GM12878 (cell line): ENCODE measurements at regions not wholly inside any gene's neighbourhood (a gene's known extent, or its start where the extent isn't known, plus 50 kb on each side); places are given as distances from the start of the nearest gene placed in this dataset.

Experiments
- ATAC-seq: fragments of 200-7000 bp; cut with Tn5 transposase; 3 replicates; pipeline ENCODE4 v1.9.1; 2020; ENCODE audit warnings: mild to moderate bottlenecking, moderate library complexity
- BruUV-seq: library from RNA; stranded (reverse); fragments of 400-500 nt; replicated peaks from 2 replicates; lab custom pipeline; 2021; lab: Mats Ljungman, UMichigan
- CTCF ChIA-PET: fragments of 300-600 bp; sonication (Branson Sonifier 250); formaldehyde crosslinking; extraction: SDS; loops from one replicate; lab custom pipeline; 2021; ENCODE audit warnings: inconsistent platforms; lab: Yijun Ruan, JAX
- POLR2A ChIA-PET: fragments of 350-600 bp; formaldehyde crosslinking; extraction: SDS; loops from one replicate; lab custom pipeline; 2021; ENCODE audit warnings: inconsistent platforms; lab: Charles Lee
- RAD21 ChIA-PET: fragments of 300-600 bp; sonication (Branson Sonifier 250); formaldehyde crosslinking; loops from one replicate; lab custom pipeline; 2023; ENCODE audit warnings: antibody characterized with exemption; ENCODE audit not compliant: unreplicated experiment; lab: Charles Lee
- SMC1A ChIA-PET: fragments of 300-600 bp; sonication (Branson Sonifier 250); formaldehyde crosslinking; loops from one replicate; lab custom pipeline; 2023; ENCODE audit not compliant: unreplicated experiment, uncharacterized antibody; lab: Charles Lee
- DNase-seq: peaks from one replicate; pipeline ENCODE4 v3.0.0-alpha.2; 2011; ENCODE audit warnings: low read depth, low spot score
- FAIRE-seq: peaks from 3 replicates; lab custom pipeline; 2011; peaks lifted over from hg19 to GRCh38; lab: Jason Lieb, UNC
- H2AFZ ChIP-seq: 2 replicates; pipeline ENCODE4 v1.6.0; 2011; ENCODE audit warnings: low read depth, low read length, control low read depth; ENCODE audit not compliant: control insufficient read depth
- H3K27ac ChIP-seq: 2 replicates; pipeline ENCODE4 v1.5.1; 2011; ENCODE audit warnings: control low read depth; ENCODE audit not compliant: control insufficient read depth, insufficient read depth
- H3K27me3 ChIP-seq, 2 experiments: replicated peaks in 1 of 2; 2 replicates each; pipeline versions ENCODE4 v1.6.0 to v1.6.1; 2011; ENCODE audit warnings: low read length in 1 of 2; ENCODE audit not compliant: control insufficient read depth in 2 of 2, insufficient read depth in 2 of 2
- H3K36me3 ChIP-seq, 2 experiments: 2 replicates each; pipeline ENCODE4 v1.5.1; 2011; ENCODE audit warnings: low read length in 1 of 2; ENCODE audit not compliant: control insufficient read depth in 2 of 2, insufficient read depth in 2 of 2
- H3K4me1 ChIP-seq: 2 replicates; pipeline ENCODE4 v1.6.1; 2011; ENCODE audit warnings: mild to moderate bottlenecking, low read length, moderate library complexity, mixed read lengths; ENCODE audit not compliant: control insufficient read depth, insufficient read depth
- H3K4me2 ChIP-seq: 2 replicates; pipeline ENCODE4 v1.6.0; 2011; ENCODE audit warnings: control low read depth; ENCODE audit not compliant: control insufficient read depth, insufficient read depth
- H3K4me3 ChIP-seq: fragments of 200-600 bp; sonication (generic); 2 replicates; pipeline ENCODE4 v1.5.1; 2016
- H3K79me2 ChIP-seq: 2 replicates; pipeline ENCODE4 v1.6.0; 2011; ENCODE audit warnings: low read length; ENCODE audit not compliant: control insufficient read depth, insufficient read depth
- H3K9ac ChIP-seq: 2 replicates; pipeline ENCODE4 v1.8.0; 2011; ENCODE audit warnings: low read length, control low read depth, mixed read lengths; ENCODE audit not compliant: control insufficient read depth, insufficient read depth
- H3K9me3 ChIP-seq: replicated peaks from 3 replicates; pipeline ENCODE4 v1.5.1; 2011; ENCODE audit warnings: mild to moderate bottlenecking, low read length; ENCODE audit not compliant: control insufficient read depth, insufficient read depth
- H4K20me1 ChIP-seq: 2 replicates; pipeline ENCODE4 v1.6.0; 2011; ENCODE audit not compliant: control insufficient read depth, insufficient read depth
- ATF2 ChIP-seq: IDR thresholded peaks from 2 replicates; pipeline ENCODE4 v1.6.1; 2012; ENCODE audit warnings: low read length, inconsistent platforms
- BCL3 ChIP-seq: IDR thresholded peaks from 2 replicates; pipeline ENCODE4 v1.6.1; 2011; ENCODE audit warnings: borderline replicate concordance, low read depth, mild to moderate bottlenecking, moderate library complexity, low read length; ENCODE audit not compliant: insufficient read depth, poor library complexity, severe bottlenecking
- E2F8 ChIP-seq: fragments of 450-650 bp; IDR thresholded peaks from 2 replicates; pipeline ENCODE4 v1.6.1; 2018; ENCODE audit warnings: mild to moderate bottlenecking, low read depth, moderate library complexity; ENCODE audit not compliant: partially characterized antibody
- NR2F1 ChIP-seq: fragments of 450-650 bp; conservative IDR thresholded peaks from 2 replicates; pipeline ENCODE4 v1.6.1; 2017; ENCODE audit warnings: mild to moderate bottlenecking
- RAD21 ChIP-seq: IDR thresholded peaks from 2 replicates; pipeline ENCODE4 v1.6.1; 2011; ENCODE audit warnings: mild to moderate bottlenecking, low read depth, low read length, moderate library complexity; ENCODE audit not compliant: insufficient read depth
- SKIL ChIP-seq: fragments of 450-650 bp; IDR thresholded peaks from 2 replicates; pipeline ENCODE4 v1.6.1; 2017; ENCODE audit warnings: mild to moderate bottlenecking, low read depth, inconsistent platforms; ENCODE audit not compliant: poor library complexity, severe bottlenecking
- TCF3 ChIP-seq: IDR thresholded peaks from 2 replicates; pipeline ENCODE4 v1.6.1; 2012; ENCODE audit warnings: low read depth, mild to moderate bottlenecking, low read length, borderline replicate concordance; ENCODE audit not compliant: insufficient read depth
- ZSCAN29 ChIP-seq: fragments of 450-650 bp; IDR thresholded peaks from 2 replicates; pipeline ENCODE4 v1.6.1; 2017; ENCODE audit warnings: mild to moderate bottlenecking, moderate library complexity
- WGBS: methylation state at CpG from one replicate; pipeline ENCODE4 v1.1.6; 2016; ENCODE audit warnings: low lambda C conversion rate; ENCODE audit not compliant: insufficient replicate concordance, insufficient coverage; ENCODE audit errors: missing lambda C conversion rate; 5-methylcytosine and 5-hydroxymethylcytosine counted together
- in situ Hi-C: fragments of 300-500 bp; cut with MboI; formaldehyde crosslinking; loops from 9 replicates; pipeline ENCODE4 v1.14.3; 2018; ENCODE audit warnings: mixed read lengths
- intact Hi-C: fragments of 100-400 bp; cut with micrococcal nuclease; formaldehyde crosslinking; loops from one replicate; pipeline ENCODE4 v1.14.2; 2022; ENCODE audit not compliant: unreplicated experiment

- H3K4me2 ChIP-seq, result no peak overlapping the region
- POLR2A ChIA-PET, result no interaction called here
- in situ Hi-C loops, result no loop called here
- H3K36me3 ChIP-seq, result no peaks in the 10 kb centered on the region
- no TSS peak for BruUV-seq
- H3K4me3 ChIP-seq, result no peak overlapping the region
- intact Hi-C loops, result no loop called here
- SMC1A ChIA-PET, result no interaction called here
- no peaks in the 10 kb centered on the region for H3K9me3 ChIP-seq
- TF ChIP-seq ZSCAN29 (no peak), ATF2 (no peak), RAD21 (no peak), NR2F1 (no peak), BCL3 (no peak)
- no peaks in the 10 kb centered on the region for H3K79me2 ChIP-seq
- H2AFZ ChIP-seq, result no peak overlapping the region
- WGBS, result 0% methylated on average over 3 of the region's 3 CpGs
- RAD21 ChIA-PET, result no interaction called here
- no peak overlapping the region for H3K27ac ChIP-seq
- no peaks in the 10 kb centered on the region for H4K20me1 ChIP-seq
- H3K27me3 ChIP-seq, result no peaks in the 10 kb centered on the region
- FAIRE-seq (no peak), DNase-seq (no peak), ATAC-seq (no peak)
- H3K4me1 ChIP-seq, result no peaks in the 10 kb centered on the region
- CTCF ChIA-PET, result no interaction called here
- no peak overlapping the region for H3K9ac ChIP-seq
Observed at GRCh38 chr16:52073024-52073423, 473.9 kb downstream of the TOX3 start.

- RAD21 ChIA-PET, result no interaction called here
- Histone ChIP-seq H2AFZ (no peak overlapping the region), H3K4me3 (no peak overlapping the region), H3K4me1 (no peaks in the 10 kb centered on the region), H3K4me2 (no peak overlapping the region), H3K27me3 (no peaks in the 10 kb centered on the region), H3K36me3 (no peaks in the 10 kb centered on the region), H3K9me3 (no peaks in the 10 kb centered on the region), H4K20me1 (no peaks in the 10 kb centered on the region), H3K79me2 (no peaks in the 10 kb centered on the region), H3K27ac (no peak overlapping the region), H3K9ac (no peak overlapping the region)
- CTCF ChIA-PET, result interaction anchor here (1.4 kb wide), 1 partner anchor 951 kb away, joined by 3 read pairs; no protein-coding TSS in a partner anchor
- SMC1A ChIA-PET, result no interaction called here
- FAIRE-seq (no peak), ATAC-seq (no peak), DNase-seq (no peak)
- in situ Hi-C loops (no loop called here), intact Hi-C loops (no loop called here)
- WGBS, result 17% methylated on average over 4 of the region's 4 CpGs
- POLR2A ChIA-PET, result no interaction called here
- no TSS peak for BruUV-seq
- TF ChIP-seq SKIL, result no peak
- TF ChIP-seq TCF3, result no peak
- TF ChIP-seq E2F8, result no peak
Observed at GRCh38 chr16:52071101-52071500, 475.8 kb downstream of the TOX3 start.
